ENCODE measurements at regions not wholly inside any gene's neighbourhood (a gene's known extent, or its start where the extent isn't known, plus 50 kb on each side); places are given as distances from the start of the nearest gene placed in this dataset.
"Not testable (repeated sequence)": the region's sequence is repeated elsewhere in the genome, so short reads cannot be mapped to it uniquely, and the experiment has no call there.

GRCh38 chr10:2246747-2247146 is 509.4 kb upstream of the ADARB2 start:
- peak; percentile 11 for DNase-seq (ENCODE audit: low spot score)

- no peak for DNase-seq (ENCODE audit: low spot score)
These were observed 508.3 kb upstream of the ADARB2 start for GRCh38 chr10:2245580-2245979.

- peak; percentile 11 for DNase-seq (ENCODE audit: low spot score)
These were observed 507.1 kb upstream of the ADARB2 start for GRCh38 chr10:2244471-2244870.

- no peak for DNase-seq (ENCODE audit: low spot score)
These were observed 499.6 kb upstream of the ADARB2 start for GRCh38 chr10:2236876-2237275.

- DNase-seq (ENCODE audit: low spot score): no peak
These were observed 495.2 kb upstream of the ADARB2 start for GRCh38 chr10:2232479-2232878.

- no peak for DNase-seq (ENCODE audit: low spot score)
These were observed 493.2 kb upstream of the ADARB2 start for GRCh38 chr10:2230478-2230877.

GRCh38 chr10:2228320-2228901 is 491.1 kb upstream of the ADARB2 start:
- DNase-seq (ENCODE audit: low spot score): no peak

- no peak for DNase-seq (ENCODE audit: low spot score)
These were observed 488.3 kb upstream of the ADARB2 start for GRCh38 chr10:2225609-2226008.

- DNase-seq (ENCODE audit: low spot score): no peak
These were observed 486.4 kb upstream of the ADARB2 start for GRCh38 chr10:2223548-2224320.

GRCh38 chr10:2222631-2223030 is 485.3 kb upstream of the ADARB2 start:
- DNase-seq (ENCODE audit: low spot score): peak; percentile 39

GRCh38 chr10:2214805-2215204 is 477.5 kb upstream of the ADARB2 start:
- peak; percentile 24 for DNase-seq (ENCODE audit: low spot score)

- DNase-seq (ENCODE audit: low spot score): peak; percentile 7
These were observed 476.8 kb upstream of the ADARB2 start for GRCh38 chr10:2214092-2214491.

GRCh38 chr10:2212244-2212834 is 475.0 kb upstream of the ADARB2 start:
- DNase-seq (ENCODE audit: low spot score): no peak

- no peak for DNase-seq (ENCODE audit: low spot score)
These were observed 472.8 kb upstream of the ADARB2 start for GRCh38 chr10:2210088-2210487.

- no peak for DNase-seq (ENCODE audit: low spot score)
These were observed 470.8 kb upstream of the ADARB2 start for GRCh38 chr10:2208106-2208505.

GRCh38 chr10:2207246-2207922 is 470.1 kb upstream of the ADARB2 start:
- DNase-seq (ENCODE audit: low spot score): no peak

GRCh38 chr10:2205406-2205805 is 468.1 kb upstream of the ADARB2 start:
- DNase-seq (ENCODE audit: low spot score): no peak

- peak; percentile 60 for DNase-seq (ENCODE audit: low spot score)
These were observed 465.1 kb upstream of the ADARB2 start for GRCh38 chr10:2202401-2202800.

GRCh38 chr10:2201534-2202099 is 464.3 kb upstream of the ADARB2 start:
- no peak for DNase-seq (ENCODE audit: low spot score)

- no peak for DNase-seq (ENCODE audit: low spot score)
These were observed 460.3 kb upstream of the ADARB2 start for GRCh38 chr10:2197663-2198062.

GRCh38 chr10:2196272-2196671 is 458.9 kb upstream of the ADARB2 start:
- no peak for DNase-seq (ENCODE audit: low spot score)

- not testable (repeated sequence) for DNase-seq (ENCODE audit: low spot score)
These were observed 452.0 kb upstream of the ADARB2 start for GRCh38 chr10:2189356-2189755.

GRCh38 chr10:2188371-2188770 is 451.0 kb upstream of the ADARB2 start:
- no peak for DNase-seq (ENCODE audit: low spot score)

All from kidney tubule cell (primary cell).